ENCODE measurements at regions not wholly inside any gene's neighbourhood (a gene's known extent, or its start where the extent isn't known, plus 50 kb on each side); places are given as distances from the start of the nearest gene placed in this dataset.

GRCh38 chr5:51892680-51893079 lies 509.4 kb downstream of the ISL1 start:
- TF ChIP-seq CTCF (IDR thresholded peaks at IDR 0.05; ENCODE audit: low read depth, low read length) = no peak
- no peak for TF ChIP-seq POLR2A (IDR thresholded peaks at IDR 0.05; ENCODE audit: extremely low read depth, insufficient read length)
- no peak for TF ChIP-seq MAX (IDR thresholded peaks at IDR 0.05; ENCODE audit: low read depth, low read length)
- no peak for TF ChIP-seq MYC (IDR thresholded peaks at IDR 0.05; ENCODE audit: low read depth, low read length)

Data from NB4 (cell line).